ENCODE measurements at regions not wholly inside any gene's neighbourhood (a gene's known extent, or its start where the extent isn't known, plus 50 kb on each side); places are given as distances from the start of the nearest gene placed in this dataset.

- no peak overlapping the region for H3K4me3 ChIP-seq
- DNase-seq: no peak
- intact Hi-C loops (cut with DNase I): no loop called here
- no peak for ATAC-seq
- no peaks in the 10 kb centered on the region for H3K36me3 ChIP-seq
- no peak for TF ChIP-seq CTCF (IDR thresholded peaks at IDR 0.05)
- H3K27ac ChIP-seq: no peak overlapping the region
- H3K9me3 ChIP-seq: no peaks in the 10 kb centered on the region
- H3K27me3 ChIP-seq: no peaks in the 10 kb centered on the region
- H3K4me1 ChIP-seq: peaks cover 14% of the 10 kb centered on the region
Observed at GRCh38 chr1:244318078-244318477, 133.6 kb downstream of the ADSS2 start.

- no peak overlapping the region for H3K27ac ChIP-seq
- no peak for TF ChIP-seq CTCF (IDR thresholded peaks at IDR 0.05)
- peaks cover 17% of the 10 kb centered on the region for H3K4me1 ChIP-seq
- no peaks in the 10 kb centered on the region for H3K9me3 ChIP-seq
- H3K36me3 ChIP-seq: no peaks in the 10 kb centered on the region
- intact Hi-C loops (cut with DNase I): no loop called here
- H3K27me3 ChIP-seq: no peaks in the 10 kb centered on the region
- no peak for DNase-seq
- H3K4me3 ChIP-seq: no peak overlapping the region
- ATAC-seq: no peak
Observed at GRCh38 chr1:244318512-244318911, 133.2 kb downstream of the ADSS2 start.

GRCh38 chr1:244319283-244320132, 132.2 kb downstream of the ADSS2 start:
- no peaks in the 10 kb centered on the region for H3K27me3 ChIP-seq
- TF ChIP-seq CTCF (IDR thresholded peaks at IDR 0.05): no peak
- H3K36me3 ChIP-seq: no peaks in the 10 kb centered on the region
- peak overlapping the region; percentile 33 for H3K27ac ChIP-seq
- DNase-seq (no peak), ATAC-seq (peak; percentile 84)
- H3K9me3 ChIP-seq: no peaks in the 10 kb centered on the region
- intact Hi-C loops (cut with DNase I): no loop called here
- H3K4me3 ChIP-seq: no peak overlapping the region
- H3K4me1 ChIP-seq: peaks cover 22% of the 10 kb centered on the region

- Histone ChIP-seq H3K36me3 (no peaks in the 10 kb centered on the region), H3K27me3 (no peaks in the 10 kb centered on the region), H3K4me3 (peak overlapping the region; percentile 4), H3K27ac (peak overlapping the region; percentile 84), H3K9me3 (no peaks in the 10 kb centered on the region), H3K4me1 (peaks cover 32% of the 10 kb centered on the region)
- TF ChIP-seq CTCF (IDR thresholded peaks at IDR 0.05): no peak
- DNase-seq (no peak), ATAC-seq (no peak)
- intact Hi-C loops (cut with DNase I): no loop called here
Observed at GRCh38 chr1:244322181-244322580, 129.5 kb downstream of the ADSS2 start.

GRCh38 chr1:244322791-244323521, 128.8 kb downstream of the ADSS2 start:
- DNase-seq (no peak), ATAC-seq (peak; percentile 82)
- Histone ChIP-seq H3K4me3 (peak overlapping the region; percentile 4), H3K9me3 (no peaks in the 10 kb centered on the region), H3K4me1 (peaks cover 32% of the 10 kb centered on the region), H3K27ac (peak overlapping the region; percentile 84), H3K27me3 (no peaks in the 10 kb centered on the region), H3K36me3 (no peaks in the 10 kb centered on the region)
- intact Hi-C loops (cut with DNase I): no loop called here
- TF ChIP-seq CTCF (IDR thresholded peaks at IDR 0.05): no peak

All from upper lobe of right lung (tissue), 1 donor.